GM12878 (cell line): ENCODE measurements at regions not wholly inside any gene's neighbourhood (a gene's known extent, or its start where the extent isn't known, plus 50 kb on each side); places are given as distances from the start of the nearest gene placed in this dataset.

Experiments used
- ATAC-seq: fragments of 200-7000 bp; cut with Tn5 transposase; 3 replicates; pipeline ENCODE4 v1.9.1; 2020; ENCODE audit warnings: mild to moderate bottlenecking, moderate library complexity
- BruUV-seq: library from RNA; stranded (reverse); fragments of 400-500 nt; replicated peaks from 2 replicates; lab custom pipeline; 2021; lab: Mats Ljungman, UMichigan
- CTCF ChIA-PET: fragments of 300-600 bp; sonication (Branson Sonifier 250); formaldehyde crosslinking; extraction: SDS; loops from one replicate; lab custom pipeline; 2021; ENCODE audit warnings: inconsistent platforms; lab: Yijun Ruan, JAX
- POLR2A ChIA-PET: fragments of 350-600 bp; formaldehyde crosslinking; extraction: SDS; loops from one replicate; lab custom pipeline; 2021; ENCODE audit warnings: inconsistent platforms; lab: Charles Lee
- RAD21 ChIA-PET: fragments of 300-600 bp; sonication (Branson Sonifier 250); formaldehyde crosslinking; loops from one replicate; lab custom pipeline; 2023; ENCODE audit warnings: antibody characterized with exemption; ENCODE audit not compliant: unreplicated experiment; lab: Charles Lee
- SMC1A ChIA-PET: fragments of 300-600 bp; sonication (Branson Sonifier 250); formaldehyde crosslinking; loops from one replicate; lab custom pipeline; 2023; ENCODE audit not compliant: unreplicated experiment, uncharacterized antibody; lab: Charles Lee
- DNase-seq: peaks from one replicate; pipeline ENCODE4 v3.0.0-alpha.2; 2011; ENCODE audit warnings: low read depth, low spot score
- FAIRE-seq: peaks from 3 replicates; lab custom pipeline; 2011; peaks lifted over from hg19 to GRCh38; lab: Jason Lieb, UNC
- H2AFZ ChIP-seq: 2 replicates; pipeline ENCODE4 v1.6.0; 2011; ENCODE audit warnings: low read depth, low read length, control low read depth; ENCODE audit not compliant: control insufficient read depth
- H3K27ac ChIP-seq: 2 replicates; pipeline ENCODE4 v1.5.1; 2011; ENCODE audit warnings: control low read depth; ENCODE audit not compliant: control insufficient read depth, insufficient read depth
- H3K27me3 ChIP-seq, 2 experiments: replicated peaks in 1 of 2; 2 replicates each; pipeline versions ENCODE4 v1.6.0 to v1.6.1; 2011; ENCODE audit warnings: low read length in 1 of 2; ENCODE audit not compliant: control insufficient read depth in 2 of 2, insufficient read depth in 2 of 2
- H3K36me3 ChIP-seq, 2 experiments: 2 replicates each; pipeline ENCODE4 v1.5.1; 2011; ENCODE audit warnings: low read length in 1 of 2; ENCODE audit not compliant: control insufficient read depth in 2 of 2, insufficient read depth in 2 of 2
- H3K4me1 ChIP-seq: 2 replicates; pipeline ENCODE4 v1.6.1; 2011; ENCODE audit warnings: mild to moderate bottlenecking, low read length, moderate library complexity, mixed read lengths; ENCODE audit not compliant: control insufficient read depth, insufficient read depth
- H3K4me2 ChIP-seq: 2 replicates; pipeline ENCODE4 v1.6.0; 2011; ENCODE audit warnings: control low read depth; ENCODE audit not compliant: control insufficient read depth, insufficient read depth
- H3K4me3 ChIP-seq: fragments of 200-600 bp; sonication (generic); 2 replicates; pipeline ENCODE4 v1.5.1; 2016
- H3K79me2 ChIP-seq: 2 replicates; pipeline ENCODE4 v1.6.0; 2011; ENCODE audit warnings: low read length; ENCODE audit not compliant: control insufficient read depth, insufficient read depth
- H3K9ac ChIP-seq: 2 replicates; pipeline ENCODE4 v1.8.0; 2011; ENCODE audit warnings: low read length, control low read depth, mixed read lengths; ENCODE audit not compliant: control insufficient read depth, insufficient read depth
- H3K9me3 ChIP-seq: replicated peaks from 3 replicates; pipeline ENCODE4 v1.5.1; 2011; ENCODE audit warnings: mild to moderate bottlenecking, low read length; ENCODE audit not compliant: control insufficient read depth, insufficient read depth
- H4K20me1 ChIP-seq: 2 replicates; pipeline ENCODE4 v1.6.0; 2011; ENCODE audit not compliant: control insufficient read depth, insufficient read depth
- BMI1 ChIP-seq: fragments of 450-650 bp; IDR thresholded peaks from 2 replicates; pipeline ENCODE4 v1.6.1; 2016; ENCODE audit warnings: mild to moderate bottlenecking, moderate library complexity, borderline replicate concordance
- EED ChIP-seq: sonication (generic); IDR thresholded peaks from 2 replicates; pipeline ENCODE4 v1.6.1; 2016; ENCODE audit warnings: antibody characterized with exemption, low read depth
- EZH2 ChIP-seq: IDR thresholded peaks from 2 replicates; pipeline ENCODE4 v1.6.1; 2012; ENCODE audit warnings: low read depth, mild to moderate bottlenecking, control low read depth, inconsistent platforms, low read length, borderline replicate concordance; ENCODE audit not compliant: control insufficient read depth
- GABPA ChIP-seq: IDR thresholded peaks from 2 replicates; pipeline ENCODE4 v1.6.1; 2014; ENCODE audit warnings: antibody characterized with exemption, low read depth, mild to moderate bottlenecking, inconsistent platforms
- HDAC2 ChIP-seq: fragments of 200-600 bp; sonication (generic); IDR thresholded peaks from 2 replicates; pipeline ENCODE4 v1.6.1; 2017
- MTA3 ChIP-seq: IDR thresholded peaks from 2 replicates; pipeline ENCODE4 v1.6.1; 2012; ENCODE audit warnings: low read length, inconsistent platforms, borderline replicate concordance
- NR2F1 ChIP-seq: fragments of 450-650 bp; conservative IDR thresholded peaks from 2 replicates; pipeline ENCODE4 v1.6.1; 2017; ENCODE audit warnings: mild to moderate bottlenecking
- NRF1 ChIP-seq: conservative IDR thresholded peaks from 2 replicates; pipeline ENCODE4 v1.6.1; 2011; ENCODE audit warnings: mild to moderate bottlenecking, low read depth, low read length, improper control_type of control experiment
- SREBF2 ChIP-seq: IDR thresholded peaks from 2 replicates; pipeline ENCODE4 v1.6.1; 2012; ENCODE audit warnings: mild to moderate bottlenecking, low read length
- TARDBP ChIP-seq: IDR thresholded peaks from 2 replicates; pipeline ENCODE4 v1.6.1; 2016; ENCODE audit warnings: borderline replicate concordance
- WGBS: methylation state at CpG from one replicate; pipeline ENCODE4 v1.1.6; 2016; ENCODE audit warnings: low lambda C conversion rate; ENCODE audit not compliant: insufficient replicate concordance, insufficient coverage; ENCODE audit errors: missing lambda C conversion rate; 5-methylcytosine and 5-hydroxymethylcytosine counted together
- in situ Hi-C: fragments of 300-500 bp; cut with MboI; formaldehyde crosslinking; loops from 9 replicates; pipeline ENCODE4 v1.14.3; 2018; ENCODE audit warnings: mixed read lengths
- intact Hi-C: fragments of 100-400 bp; cut with micrococcal nuclease; formaldehyde crosslinking; loops from one replicate; pipeline ENCODE4 v1.14.2; 2022; ENCODE audit not compliant: unreplicated experiment
- TF ChIP-seq, protein P1 (sequence below): IDR thresholded peaks from 2 replicates; pipeline ENCODE4 v1.6.1; 2011; ENCODE audit warnings: borderline replicate concordance, low read depth, mild to moderate bottlenecking, moderate library complexity, low read length; ENCODE audit not compliant: insufficient read depth, poor library complexity, severe bottlenecking
- TF ChIP-seq, protein P2 (sequence below): fragments of 450-650 bp; formaldehyde crosslinking; IDR thresholded peaks from 2 replicates; pipeline ENCODE4 v1.5.0; 2022; ENCODE audit warnings: mild to moderate bottlenecking, missing genetic modification characterization
- TF ChIP-seq, protein P3 (sequence below): fragments of 450-650 bp; IDR thresholded peaks from 2 replicates; pipeline ENCODE4 v1.6.1; 2018; ENCODE audit warnings: mild to moderate bottlenecking, low read depth, moderate library complexity; ENCODE audit not compliant: partially characterized antibody
- TF ChIP-seq, protein P4 (sequence below): fragments of 450-650 bp; IDR thresholded peaks from 2 replicates; pipeline ENCODE4 v1.6.1; 2014; ENCODE audit warnings: mild to moderate bottlenecking

DNA sequence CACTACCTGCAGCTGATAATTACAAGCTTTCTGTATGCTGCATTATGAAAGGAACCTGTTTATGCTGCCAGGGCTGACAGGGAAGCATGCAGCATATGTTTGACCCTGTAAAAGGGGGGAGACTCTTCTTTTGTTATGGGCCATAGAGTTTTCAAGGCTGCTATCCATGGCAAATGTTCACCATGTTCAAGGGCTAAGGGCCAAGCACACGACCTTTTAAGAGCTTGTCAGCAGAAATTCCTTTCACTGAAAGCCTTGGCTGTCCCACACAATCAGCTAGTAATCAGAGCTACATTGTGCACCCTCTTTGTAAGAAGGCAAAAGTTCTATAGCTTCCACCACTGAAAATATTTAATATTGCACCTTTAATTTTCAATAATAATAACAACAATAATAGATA lies 74.2 kb upstream of the MBIP start (continued):
- TF ChIP-seq, protein P1, sequence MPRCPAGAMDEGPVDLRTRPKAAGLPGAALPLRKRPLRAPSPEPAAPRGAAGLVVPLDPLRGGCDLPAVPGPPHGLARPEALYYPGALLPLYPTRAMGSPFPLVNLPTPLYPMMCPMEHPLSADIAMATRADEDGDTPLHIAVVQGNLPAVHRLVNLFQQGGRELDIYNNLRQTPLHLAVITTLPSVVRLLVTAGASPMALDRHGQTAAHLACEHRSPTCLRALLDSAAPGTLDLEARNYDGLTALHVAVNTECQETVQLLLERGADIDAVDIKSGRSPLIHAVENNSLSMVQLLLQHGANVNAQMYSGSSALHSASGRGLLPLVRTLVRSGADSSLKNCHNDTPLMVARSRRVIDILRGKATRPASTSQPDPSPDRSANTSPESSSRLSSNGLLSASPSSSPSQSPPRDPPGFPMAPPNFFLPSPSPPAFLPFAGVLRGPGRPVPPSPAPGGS = no peak
- TF ChIP-seq MTA3 (no peak), EZH2 (no peak), GABPA (no peak), EED (no peak)
- TF ChIP-seq, protein P2, sequence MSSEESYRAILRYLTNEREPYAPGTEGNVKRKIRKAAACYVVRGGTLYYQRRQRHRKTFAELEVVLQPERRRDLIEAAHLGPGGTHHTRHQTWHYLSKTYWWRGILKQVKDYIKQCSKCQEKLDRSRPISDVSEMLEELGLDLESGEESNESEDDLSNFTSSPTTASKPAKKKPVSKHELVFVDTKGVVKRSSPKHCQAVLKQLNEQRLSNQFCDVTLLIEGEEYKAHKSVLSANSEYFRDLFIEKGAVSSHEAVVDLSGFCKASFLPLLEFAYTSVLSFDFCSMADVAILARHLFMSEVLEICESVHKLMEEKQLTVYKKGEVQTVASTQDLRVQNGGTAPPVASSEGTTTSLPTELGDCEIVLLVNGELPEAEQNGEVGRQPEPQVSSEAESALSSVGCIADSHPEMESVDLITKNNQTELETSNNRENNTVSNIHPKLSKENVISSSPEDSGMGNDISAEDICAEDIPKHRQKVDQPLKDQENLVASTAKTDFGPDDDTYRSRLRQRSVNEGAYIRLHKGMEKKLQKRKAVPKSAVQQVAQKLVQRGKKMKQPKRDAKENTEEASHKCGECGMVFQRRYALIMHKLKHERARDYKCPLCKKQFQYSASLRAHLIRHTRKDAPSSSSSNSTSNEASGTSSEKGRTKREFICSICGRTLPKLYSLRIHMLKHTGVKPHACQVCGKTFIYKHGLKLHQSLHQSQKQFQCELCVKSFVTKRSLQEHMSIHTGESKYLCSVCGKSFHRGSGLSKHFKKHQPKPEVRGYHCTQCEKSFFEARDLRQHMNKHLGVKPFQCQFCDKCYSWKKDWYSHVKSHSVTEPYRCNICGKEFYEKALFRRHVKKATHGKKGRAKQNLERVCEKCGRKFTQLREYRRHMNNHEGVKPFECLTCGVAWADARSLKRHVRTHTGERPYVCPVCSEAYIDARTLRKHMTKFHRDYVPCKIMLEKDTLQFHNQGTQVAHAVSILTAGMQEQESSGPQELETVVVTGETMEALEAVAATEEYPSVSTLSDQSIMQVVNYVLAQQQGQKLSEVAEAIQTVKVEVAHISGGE (CRISPR knock-in tag) = no peak

DNA sequence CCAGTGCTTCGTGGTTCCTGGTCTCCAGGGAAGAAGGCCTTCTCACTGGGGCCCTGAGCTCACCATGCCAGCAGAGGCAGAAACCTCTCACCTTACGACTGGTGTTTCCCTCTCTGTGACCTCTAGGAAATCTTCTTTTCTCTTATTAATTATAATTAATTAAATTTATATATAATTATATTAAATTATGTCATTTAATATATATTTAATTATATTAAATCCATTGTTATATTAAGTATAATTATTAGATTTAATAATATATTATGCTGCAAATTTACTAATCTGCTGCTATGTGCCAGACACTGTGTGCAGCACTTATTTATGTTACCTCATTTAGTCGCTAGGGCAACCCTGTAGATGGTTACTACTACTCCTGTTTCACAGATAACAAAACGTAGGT lies 70.3 kb upstream of the MBIP start:
- Histone ChIP-seq H3K9me3 (no peaks in the 10 kb centered on the region), H3K36me3 (no peaks in the 10 kb centered on the region), H3K79me2 (no peaks in the 10 kb centered on the region), H3K4me3 (no peak overlapping the region), H3K9ac (no peak overlapping the region), H2AFZ (no peak overlapping the region), H3K4me1 (no peaks in the 10 kb centered on the region), H4K20me1 (no peaks in the 10 kb centered on the region), H3K27ac (no peak overlapping the region), H3K27me3 (no peaks in the 10 kb centered on the region), H3K4me2 (no peak overlapping the region)
- no peak for DNase-seq
- RAD21 ChIA-PET = no interaction called here
- CTCF ChIA-PET = interaction anchor here (0.6 to 1.9 kb wide), 2 partner anchors 16 to 280 kb away, joined by 3 to 5 read pairs; no protein-coding TSS in a partner anchor
- no TSS peak for BruUV-seq
- no peak for FAIRE-seq
- no peak for ATAC-seq
- POLR2A ChIA-PET = no interaction called here
- 0% methylated on average over 4 of the region's 4 CpGs for WGBS
- SMC1A ChIA-PET = no interaction called here
- intact Hi-C loops (no loop called here), in situ Hi-C loops (no loop called here)
- TF ChIP-seq, protein P3, sequence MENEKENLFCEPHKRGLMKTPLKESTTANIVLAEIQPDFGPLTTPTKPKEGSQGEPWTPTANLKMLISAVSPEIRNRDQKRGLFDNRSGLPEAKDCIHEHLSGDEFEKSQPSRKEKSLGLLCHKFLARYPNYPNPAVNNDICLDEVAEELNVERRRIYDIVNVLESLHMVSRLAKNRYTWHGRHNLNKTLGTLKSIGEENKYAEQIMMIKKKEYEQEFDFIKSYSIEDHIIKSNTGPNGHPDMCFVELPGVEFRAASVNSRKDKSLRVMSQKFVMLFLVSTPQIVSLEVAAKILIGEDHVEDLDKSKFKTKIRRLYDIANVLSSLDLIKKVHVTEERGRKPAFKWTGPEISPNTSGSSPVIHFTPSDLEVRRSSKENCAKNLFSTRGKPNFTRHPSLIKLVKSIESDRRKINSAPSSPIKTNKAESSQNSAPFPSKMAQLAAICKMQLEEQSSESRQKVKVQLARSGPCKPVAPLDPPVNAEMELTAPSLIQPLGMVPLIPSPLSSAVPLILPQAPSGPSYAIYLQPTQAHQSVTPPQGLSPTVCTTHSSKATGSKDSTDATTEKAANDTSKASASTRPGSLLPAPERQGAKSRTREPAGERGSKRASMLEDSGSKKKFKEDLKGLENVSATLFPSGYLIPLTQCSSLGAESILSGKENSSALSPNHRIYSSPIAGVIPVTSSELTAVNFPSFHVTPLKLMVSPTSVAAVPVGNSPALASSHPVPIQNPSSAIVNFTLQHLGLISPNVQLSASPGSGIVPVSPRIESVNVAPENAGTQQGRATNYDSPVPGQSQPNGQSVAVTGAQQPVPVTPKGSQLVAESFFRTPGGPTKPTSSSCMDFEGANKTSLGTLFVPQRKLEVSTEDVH = no peak
- no peak for TF ChIP-seq TARDBP
- TF ChIP-seq NRF1 = no peak
- no peak for TF ChIP-seq HDAC2
- TF ChIP-seq BMI1 = no peak
- TF ChIP-seq SREBF2 = no peak
- no peak for TF ChIP-seq NR2F1
- TF ChIP-seq, protein P4, sequence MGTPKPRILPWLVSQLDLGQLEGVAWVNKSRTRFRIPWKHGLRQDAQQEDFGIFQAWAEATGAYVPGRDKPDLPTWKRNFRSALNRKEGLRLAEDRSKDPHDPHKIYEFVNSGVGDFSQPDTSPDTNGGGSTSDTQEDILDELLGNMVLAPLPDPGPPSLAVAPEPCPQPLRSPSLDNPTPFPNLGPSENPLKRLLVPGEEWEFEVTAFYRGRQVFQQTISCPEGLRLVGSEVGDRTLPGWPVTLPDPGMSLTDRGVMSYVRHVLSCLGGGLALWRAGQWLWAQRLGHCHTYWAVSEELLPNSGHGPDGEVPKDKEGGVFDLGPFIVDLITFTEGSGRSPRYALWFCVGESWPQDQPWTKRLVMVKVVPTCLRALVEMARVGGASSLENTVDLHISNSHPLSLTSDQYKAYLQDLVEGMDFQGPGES = no peak
